Thyroid gland (tissue), 4 donors: ENCODE measurements at regions not wholly inside any gene's neighbourhood (a gene's known extent, or its start where the extent isn't known, plus 50 kb on each side); places are given as distances from the start of the nearest gene placed in this dataset.

Experiments
- CTCF ChIP-seq, 6 experiments: fragments of 200-600 bp in 3 of 6; fragments of 450-650 bp in 3 of 6; sonication (generic) in 3 of 6; IDR thresholded peaks; one replicate each; pipeline ENCODE4 v1.5.1; 2016 to 2019; ENCODE audit warnings: antibody characterized with exemption in 6 of 6, mild to moderate bottlenecking in 2 of 6, inconsistent platforms in 1 of 6, moderate library complexity in 1 of 6
- POLR2A ChIP-seq, 2 donors: fragments of 450-650 bp; IDR thresholded peaks; one replicate each; pipeline ENCODE4 v1.6.1; 2017; ENCODE audit warnings: antibody characterized with exemption in 2 of 2, mild to moderate bottlenecking in 2 of 2, moderate library complexity in 1 of 2

GRCh38 chr4:123748806-123749205 is 352.2 kb downstream of the SPRY1 start:
- no peak for TF ChIP-seq CTCF (IDR thresholded peaks at IDR 0.05)
- no peak for TF ChIP-seq POLR2A (IDR thresholded peaks at IDR 0.05)
